ENCODE measurements at regions not wholly inside any gene's neighbourhood (a gene's known extent, or its start where the extent isn't known, plus 50 kb on each side); places are given as distances from the start of the nearest gene placed in this dataset.

- TF ChIP-seq POLR2A (IDR thresholded peaks at IDR 0.05; ENCODE audit: low read depth, low read length): no peak
- TF ChIP-seq POLR2AphosphoS5 (IDR thresholded peaks at IDR 0.05; ENCODE audit: low read depth, low read length): no peak
- TF ChIP-seq TAF1 (IDR thresholded peaks at IDR 0.05; ENCODE audit: borderline replicate concordance, low read depth, low read length): no peak
Measured at GRCh38 chr10:59499460-59499859, 137.1 kb upstream of the FAM13C start.

All from GM12892 (cell line).